PC-9 (cell line): ENCODE measurements at regions not wholly inside any gene's neighbourhood (a gene's known extent, or its start where the extent isn't known, plus 50 kb on each side); places are given as distances from the start of the nearest gene placed in this dataset.

Experiments used
- BruUV-seq: library from RNA; stranded (reverse); fragments of 400-500 nt; replicated peaks from 2 replicates; lab custom pipeline; 2021; lab: Mats Ljungman, UMichigan
- CTCF ChIA-PET: fragments of 300-600 bp; sonication (Branson Sonifier 250); formaldehyde crosslinking; loops from one replicate; lab custom pipeline; 2022; ENCODE audit warnings: antibody characterized with exemption; lab: Charles Lee
- POLR2A ChIA-PET: fragments of 300-600 bp; sonication (Branson Sonifier 250); formaldehyde crosslinking; loops from one replicate; lab custom pipeline; 2022; ENCODE audit warnings: antibody characterized with exemption; ENCODE audit not compliant: unreplicated experiment; lab: Charles Lee
- DNase-seq, 2 experiments: peaks; one replicate each; pipeline versions ENCODE4 v3.0.0 to v3.0.0-alpha.2; 2015 to 2022; ENCODE audit warnings: mixed read lengths in 1 of 2
- H2AFZ ChIP-seq: fragments of 200-600 bp; sonication (generic); 2 replicates; pipeline ENCODE4 v1.8.1; 2017; ENCODE audit warnings: antibody characterized with exemption
- H3F3A ChIP-seq: fragments of 200-600 bp; sonication (generic); 2 replicates; pipeline ENCODE4 v1.8.1; 2017; ENCODE audit warnings: antibody characterized with exemption, mild to moderate bottlenecking, low read depth; ENCODE audit not compliant: insufficient read depth
- H3K27ac ChIP-seq: fragments of 200-600 bp; sonication (generic); 2 replicates; pipeline ENCODE4 v1.6.1; 2016; ENCODE audit warnings: mixed run types
- H3K27me3 ChIP-seq: fragments of 200-600 bp; sonication (generic); 2 replicates; pipeline ENCODE4 v1.6.1; 2016; ENCODE audit warnings: low read depth, mixed run types; ENCODE audit not compliant: insufficient read depth
- H3K36me3 ChIP-seq: fragments of 200-600 bp; sonication (generic); 2 replicates; pipeline ENCODE4 v1.6.1; 2016; ENCODE audit warnings: low read depth, mixed run types
- H3K4me1 ChIP-seq: fragments of 200-600 bp; sonication (generic); replicated peaks from 2 replicates; pipeline ENCODE4 v1.6.1; 2016; ENCODE audit warnings: mixed run types; ENCODE audit not compliant: insufficient read depth
- H3K4me2 ChIP-seq: fragments of 200-600 bp; sonication (generic); 2 replicates; pipeline ENCODE4 v1.6.1; 2017; ENCODE audit warnings: mixed run types
- H3K4me3 ChIP-seq: fragments of 200-600 bp; sonication (generic); 2 replicates; pipeline ENCODE4 v1.6.1; 2016; ENCODE audit warnings: mixed run types
- H3K79me2 ChIP-seq: fragments of 200-600 bp; sonication (generic); 2 replicates; pipeline ENCODE4 v1.6.1; 2017; ENCODE audit warnings: low read depth, mixed run types
- H3K9me2 ChIP-seq: fragments of 200-600 bp; sonication (generic); 2 replicates; pipeline ENCODE4 v1.8.1; 2017; ENCODE audit warnings: mild to moderate bottlenecking; ENCODE audit not compliant: insufficient read depth
- H3K9me3 ChIP-seq: fragments of 200-600 bp; sonication (generic); 2 replicates; pipeline ENCODE4 v1.8.1; 2016; ENCODE audit warnings: low read depth; ENCODE audit not compliant: insufficient read depth
- H4K20me1 ChIP-seq: fragments of 200-600 bp; sonication (generic); 2 replicates; pipeline ENCODE4 v1.8.1; 2017; ENCODE audit not compliant: insufficient read depth
- EZH2 ChIP-seq: fragments of 200-600 bp; sonication (generic); IDR thresholded peaks from 2 replicates; pipeline ENCODE4 v1.8.0; 2017; ENCODE audit warnings: antibody characterized with exemption, low read depth
- intact Hi-C: fragments of 100-400 bp; cut with micrococcal nuclease; formaldehyde crosslinking; loops from one replicate; pipeline ENCODE4 v1.10.0; 2022; ENCODE audit not compliant: unreplicated experiment
- TF ChIP-seq, protein P1 (sequence below): fragments of 200-600 bp; sonication (generic); conservative IDR thresholded peaks from 2 replicates; pipeline ENCODE4 v1.6.1; 2017; ENCODE audit warnings: mixed run types, antibody characterized with exemption, mild to moderate bottlenecking, moderate library complexity

DNA sequence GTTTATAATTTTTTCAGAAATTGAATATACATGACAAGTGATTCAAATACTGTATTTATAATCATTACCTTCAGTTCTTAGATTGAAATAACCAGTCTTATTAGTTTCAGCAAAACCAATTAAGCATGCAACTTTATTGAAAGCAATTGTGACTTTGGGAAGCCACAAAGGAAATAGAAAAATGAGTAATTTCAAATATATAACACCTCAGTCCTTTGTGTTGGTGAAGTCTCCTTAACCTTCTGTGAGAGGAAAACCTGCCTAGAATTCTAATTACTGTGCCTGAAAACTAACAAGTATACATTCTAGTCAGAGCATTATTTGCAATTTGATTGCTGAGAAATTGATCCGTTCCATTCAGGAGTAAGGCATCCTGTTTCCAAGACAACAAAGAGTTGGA lies 95.8 kb downstream of the S1PR1 start:
- no peaks in the 10 kb centered on the region for H3K36me3 ChIP-seq
- H3K27me3 ChIP-seq, result peaks cover 4% of the 10 kb centered on the region; the same call in 1 of the 2 replicates
- no peaks in the 10 kb centered on the region for H3K9me3 ChIP-seq
- ChIA-PET POLR2A (no interaction called here), CTCF (no interaction called here)
- no peaks in the 10 kb centered on the region for H3F3A ChIP-seq
- TF ChIP-seq EZH2, result no peak
- TF ChIP-seq, protein P1, sequence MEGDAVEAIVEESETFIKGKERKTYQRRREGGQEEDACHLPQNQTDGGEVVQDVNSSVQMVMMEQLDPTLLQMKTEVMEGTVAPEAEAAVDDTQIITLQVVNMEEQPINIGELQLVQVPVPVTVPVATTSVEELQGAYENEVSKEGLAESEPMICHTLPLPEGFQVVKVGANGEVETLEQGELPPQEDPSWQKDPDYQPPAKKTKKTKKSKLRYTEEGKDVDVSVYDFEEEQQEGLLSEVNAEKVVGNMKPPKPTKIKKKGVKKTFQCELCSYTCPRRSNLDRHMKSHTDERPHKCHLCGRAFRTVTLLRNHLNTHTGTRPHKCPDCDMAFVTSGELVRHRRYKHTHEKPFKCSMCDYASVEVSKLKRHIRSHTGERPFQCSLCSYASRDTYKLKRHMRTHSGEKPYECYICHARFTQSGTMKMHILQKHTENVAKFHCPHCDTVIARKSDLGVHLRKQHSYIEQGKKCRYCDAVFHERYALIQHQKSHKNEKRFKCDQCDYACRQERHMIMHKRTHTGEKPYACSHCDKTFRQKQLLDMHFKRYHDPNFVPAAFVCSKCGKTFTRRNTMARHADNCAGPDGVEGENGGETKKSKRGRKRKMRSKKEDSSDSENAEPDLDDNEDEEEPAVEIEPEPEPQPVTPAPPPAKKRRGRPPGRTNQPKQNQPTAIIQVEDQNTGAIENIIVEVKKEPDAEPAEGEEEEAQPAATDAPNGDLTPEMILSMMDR, result no peak
- no peak overlapping the region for H3K4me3 ChIP-seq
- no TSS peak for BruUV-seq
- no peak overlapping the region for H3K27ac ChIP-seq
- H4K20me1 ChIP-seq, result no peaks in the 10 kb centered on the region
- no peaks in the 10 kb centered on the region for H3K4me1 ChIP-seq
- no peak for DNase-seq
- H2AFZ ChIP-seq, result no peak overlapping the region
- intact Hi-C loops, result no loop called here
- no peak overlapping the region for H3K4me2 ChIP-seq
- no peaks in the 10 kb centered on the region for H3K79me2 ChIP-seq
- H3K9me2 ChIP-seq, result no peaks in the 10 kb centered on the region

DNA sequence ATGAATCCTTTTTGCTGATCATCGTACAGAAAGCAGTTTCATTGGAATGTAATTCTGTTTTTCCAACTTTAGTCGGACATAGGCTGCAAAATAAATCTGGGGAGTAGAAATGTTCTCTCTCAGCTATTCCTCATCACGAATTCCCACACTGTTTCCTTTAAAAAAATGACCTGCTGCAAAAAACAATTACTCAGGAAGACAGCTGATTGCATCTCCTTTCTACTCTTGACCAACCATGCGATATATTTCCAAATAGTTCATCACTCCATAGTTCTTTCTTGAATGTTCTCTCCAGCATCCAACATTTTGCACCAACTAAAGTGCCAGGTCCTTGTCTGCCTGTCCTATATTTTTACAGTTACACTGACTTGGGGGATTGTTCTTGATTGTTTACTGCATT lies 96.4 kb downstream of the S1PR1 start:
- Histone ChIP-seq H3K9me3 (no peaks in the 10 kb centered on the region), H3K4me3 (no peak overlapping the region), H3K4me1 (no peaks in the 10 kb centered on the region), H4K20me1 (no peaks in the 10 kb centered on the region), H3K27me3 (peaks cover 4% of the 10 kb centered on the region; the same call in 1 of the 2 replicates), H3F3A (no peaks in the 10 kb centered on the region), H3K36me3 (no peaks in the 10 kb centered on the region), H2AFZ (no peak overlapping the region), H3K27ac (no peak overlapping the region), H3K79me2 (no peaks in the 10 kb centered on the region), H3K4me2 (no peak overlapping the region), H3K9me2 (no peaks in the 10 kb centered on the region)
- ChIA-PET CTCF (no interaction called here), POLR2A (no interaction called here)
- no peak for DNase-seq
- intact Hi-C loops, result no loop called here
- no TSS peak for BruUV-seq
- TF ChIP-seq, protein P1, result no peak
- TF ChIP-seq EZH2, result no peak

DNA sequence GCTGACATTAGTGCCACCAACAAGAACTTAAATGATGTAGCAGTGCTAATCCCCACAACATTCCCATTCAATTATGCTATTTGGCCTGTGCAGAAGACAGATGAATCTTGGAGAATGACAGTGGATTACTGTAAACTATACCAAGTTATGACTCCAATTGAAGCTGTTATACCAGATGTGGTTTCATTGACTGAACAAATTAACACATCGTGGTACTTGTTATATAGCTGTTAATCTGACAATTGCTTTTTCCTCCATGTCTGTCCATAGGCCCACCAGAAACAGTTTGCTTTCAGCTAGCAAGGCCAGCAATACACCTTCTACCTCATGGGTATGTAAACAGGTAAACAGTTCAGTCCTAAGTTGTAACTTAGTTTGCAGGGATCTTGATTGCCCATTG lies 101.1 kb downstream of the S1PR1 start:
- Histone ChIP-seq H3K4me1 (no peaks in the 10 kb centered on the region), H2AFZ (no peak overlapping the region), H3K9me2 (no peaks in the 10 kb centered on the region), H3K9me3 (no peaks in the 10 kb centered on the region), H3K79me2 (no peaks in the 10 kb centered on the region), H4K20me1 (no peaks in the 10 kb centered on the region), H3K36me3 (no peaks in the 10 kb centered on the region), H3K4me2 (no peak overlapping the region), H3K27ac (no peak overlapping the region), H3F3A (no peaks in the 10 kb centered on the region), H3K27me3 (peaks cover 4% of the 10 kb centered on the region), H3K4me3 (no peak overlapping the region)
- POLR2A ChIA-PET, result no interaction called here
- intact Hi-C loops, result no loop called here
- CTCF ChIA-PET, result no interaction called here
- DNase-seq, result no peak
- TF ChIP-seq, protein P1, result no peak
- no TSS peak for BruUV-seq
